ENCODE measurements at regions not wholly inside any gene's neighbourhood (a gene's known extent, or its start where the extent isn't known, plus 50 kb on each side); places are given as distances from the start of the nearest gene placed in this dataset.

DNA sequence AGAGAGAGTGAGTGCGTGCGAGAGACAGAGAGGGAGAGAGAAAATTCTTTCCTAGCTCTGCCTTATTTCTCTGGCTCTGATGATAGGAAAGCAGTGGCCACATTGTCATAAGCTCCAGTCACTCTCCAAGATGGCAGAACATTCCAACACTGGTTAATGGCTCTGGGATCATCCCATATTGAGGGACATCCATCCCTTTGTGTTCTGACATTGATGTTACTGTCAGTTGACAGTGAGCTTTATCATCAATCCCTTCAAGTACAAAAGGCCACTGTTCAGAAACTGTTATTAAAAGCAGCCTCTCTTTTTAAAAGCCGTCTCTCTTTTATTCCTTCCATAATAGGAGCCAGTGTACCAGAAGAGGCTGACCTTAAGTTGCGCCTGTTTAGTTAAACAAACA lies 1084.9 kb upstream of the RBFOX1 start:
- intact Hi-C loops (cut with DNase I), result no loop called here
- Histone ChIP-seq H3K27ac (no peak overlapping the region), H3K27me3 (no peaks in the 10 kb centered on the region), H3K9me3 (no peaks in the 10 kb centered on the region), H3K36me3 (no peaks in the 10 kb centered on the region), H3K4me1 (no peaks in the 10 kb centered on the region), H3K4me3 (no peak overlapping the region)
- no peak for DNase-seq (ENCODE audit: extremely low spot score in 2 of 2)
- TF ChIP-seq CTCF (IDR thresholded peaks at IDR 0.05) (no peak), POLR2A (IDR thresholded peaks at IDR 0.05) (no peak), POLR2AphosphoS5 (IDR thresholded peaks at IDR 0.05; ENCODE audit: insufficient read depth in 1 of 2, low read depth in 1 of 2) (no peak)

DNA sequence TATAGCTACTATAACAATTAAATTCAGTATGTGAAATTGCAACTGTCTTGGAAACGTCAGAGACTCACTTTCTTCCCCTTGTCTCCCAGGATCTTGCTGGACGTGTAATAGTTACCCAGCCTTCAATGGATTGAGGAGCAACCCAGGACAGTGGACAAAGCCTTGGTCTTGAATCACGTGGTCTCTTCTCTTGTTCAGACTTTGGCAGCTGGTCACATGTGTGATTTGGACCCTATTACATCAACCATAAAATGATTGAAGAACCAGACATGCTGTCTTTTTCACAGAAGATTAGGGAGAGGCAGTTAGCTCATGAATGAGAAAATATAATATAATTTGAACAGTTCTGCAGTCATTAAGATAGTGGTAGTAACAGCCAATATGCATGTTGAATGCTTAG lies 1085.5 kb upstream of the RBFOX1 start:
- Histone ChIP-seq H3K36me3 (no peaks in the 10 kb centered on the region), H3K27ac (no peak overlapping the region), H3K9me3 (no peaks in the 10 kb centered on the region), H3K27me3 (no peaks in the 10 kb centered on the region), H3K4me3 (no peak overlapping the region), H3K4me1 (no peaks in the 10 kb centered on the region)
- intact Hi-C loops (cut with DNase I), result no loop called here
- DNase-seq (ENCODE audit: extremely low spot score in 2 of 2), result no peak
- TF ChIP-seq CTCF (IDR thresholded peaks at IDR 0.05) (no peak), POLR2AphosphoS5 (IDR thresholded peaks at IDR 0.05; ENCODE audit: insufficient read depth in 1 of 2, low read depth in 1 of 2) (no peak), POLR2A (IDR thresholded peaks at IDR 0.05) (no peak)

DNA sequence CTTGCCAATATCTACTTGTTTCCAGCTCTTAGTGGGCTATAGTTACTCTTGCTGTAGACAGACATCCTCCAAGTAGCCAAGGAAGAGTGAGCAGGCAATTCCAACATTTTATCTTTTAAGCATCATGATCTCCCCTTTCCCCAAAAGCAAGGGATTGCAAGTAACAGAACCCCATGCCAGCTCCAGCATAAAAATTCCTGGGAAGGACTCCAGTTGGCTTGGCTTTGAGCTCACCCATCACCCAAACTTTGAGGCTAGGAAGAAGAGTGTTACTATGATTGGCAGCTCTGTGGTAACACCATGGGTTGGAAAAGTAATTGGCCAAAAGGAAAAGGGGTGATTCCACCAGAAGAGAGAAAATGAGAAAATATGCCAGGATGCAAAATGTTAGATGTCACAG lies 1086.4 kb upstream of the RBFOX1 start:
- no peak for TF ChIP-seq CTCF (IDR thresholded peaks at IDR 0.05)
- no peak for TF ChIP-seq POLR2AphosphoS5 (IDR thresholded peaks at IDR 0.05; ENCODE audit: insufficient read depth in 1 of 2, low read depth in 1 of 2)
- no peak for TF ChIP-seq POLR2A (IDR thresholded peaks at IDR 0.05)
- H3K36me3 ChIP-seq, result no peaks in the 10 kb centered on the region
- H3K9me3 ChIP-seq, result no peaks in the 10 kb centered on the region
- H3K4me1 ChIP-seq, result no peaks in the 10 kb centered on the region
- DNase-seq (ENCODE audit: extremely low spot score in 2 of 2), result no peak
- H3K27me3 ChIP-seq, result no peaks in the 10 kb centered on the region
- intact Hi-C loops (cut with DNase I), result no loop called here
- no peak overlapping the region for H3K27ac ChIP-seq
- no peak overlapping the region for H3K4me3 ChIP-seq

DNA sequence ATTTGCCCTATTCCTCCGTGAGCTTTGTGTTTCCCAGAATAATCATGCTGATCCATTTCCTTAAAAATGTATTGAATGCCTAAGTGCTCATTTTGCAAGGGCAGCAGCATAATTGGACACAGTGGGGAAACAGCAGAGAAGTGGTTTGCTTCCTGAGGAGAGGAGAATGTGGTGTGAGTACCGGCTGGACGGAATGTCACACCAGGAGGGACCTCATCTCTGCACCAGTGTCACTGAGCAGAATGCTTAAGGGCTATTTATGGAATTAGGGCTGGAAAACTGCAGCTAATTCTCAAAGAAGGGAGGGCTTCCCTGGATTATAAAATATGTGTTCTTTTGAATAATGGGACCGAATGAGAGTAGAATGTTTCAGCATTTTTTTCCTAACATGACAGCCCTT lies 1100.6 kb upstream of the RBFOX1 start:
- Histone ChIP-seq H3K27me3 (no peaks in the 10 kb centered on the region), H3K9me3 (no peaks in the 10 kb centered on the region), H3K36me3 (no peaks in the 10 kb centered on the region), H3K4me1 (no peaks in the 10 kb centered on the region), H3K27ac (no peak overlapping the region), H3K4me3 (no peak overlapping the region)
- no peak for TF ChIP-seq POLR2A (IDR thresholded peaks at IDR 0.05)
- intact Hi-C loops (cut with DNase I), result no loop called here
- no peak for DNase-seq (ENCODE audit: extremely low spot score in 2 of 2)

DNA sequence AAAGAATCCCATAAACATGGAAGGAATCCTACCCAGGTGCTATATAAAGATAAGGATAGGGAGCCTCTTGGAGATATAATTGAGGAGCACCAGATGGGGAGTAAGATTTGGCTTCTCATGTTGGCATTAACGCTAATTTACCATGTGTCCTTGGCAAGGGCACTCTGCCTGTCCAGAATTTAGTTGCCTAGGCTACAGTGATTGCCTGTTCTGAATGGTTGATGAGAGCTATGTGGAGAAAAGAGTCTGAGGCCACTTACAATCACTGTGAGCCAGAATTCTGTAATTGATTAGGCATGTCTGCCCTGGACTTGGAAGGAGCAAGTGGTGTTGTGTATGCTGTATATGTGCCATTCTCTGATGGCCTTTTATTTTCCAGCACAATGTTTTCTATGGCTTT lies 1101.2 kb upstream of the RBFOX1 start:
- no peak for DNase-seq (ENCODE audit: extremely low spot score in 2 of 2)
- intact Hi-C loops (cut with DNase I), result no loop called here
- Histone ChIP-seq H3K36me3 (no peaks in the 10 kb centered on the region), H3K27me3 (no peaks in the 10 kb centered on the region), H3K9me3 (no peaks in the 10 kb centered on the region), H3K27ac (no peak overlapping the region), H3K4me1 (no peaks in the 10 kb centered on the region), H3K4me3 (no peak overlapping the region)
- no peak for TF ChIP-seq CTCF (IDR thresholded peaks at IDR 0.05)
- no peak for TF ChIP-seq POLR2AphosphoS5 (IDR thresholded peaks at IDR 0.05; ENCODE audit: insufficient read depth in 1 of 2, low read depth in 1 of 2)
- no peak for TF ChIP-seq POLR2A (IDR thresholded peaks at IDR 0.05)

DNA sequence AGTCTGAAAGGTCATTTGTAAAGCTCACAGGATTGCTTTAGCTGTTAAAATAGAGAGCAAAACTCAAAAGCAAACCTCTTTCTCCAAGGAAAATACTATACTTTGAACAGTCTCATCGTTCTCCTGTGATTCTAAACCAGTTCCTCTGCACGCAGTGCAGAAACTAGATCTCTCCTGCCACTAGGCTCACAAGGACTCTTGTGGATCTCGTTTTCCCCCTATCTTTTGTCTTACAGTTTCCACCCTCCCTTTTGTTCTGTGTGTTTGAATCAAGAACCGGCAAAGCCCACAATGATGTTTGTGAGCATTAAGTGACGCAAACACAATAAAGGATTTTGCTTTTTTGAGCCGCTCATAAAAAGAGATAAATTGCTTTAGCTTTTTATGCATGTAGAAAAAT lies 1103.5 kb upstream of the RBFOX1 start:
- H3K36me3 ChIP-seq, result no peaks in the 10 kb centered on the region
- H3K27me3 ChIP-seq, result no peaks in the 10 kb centered on the region
- no peaks in the 10 kb centered on the region for H3K4me1 ChIP-seq
- no peak overlapping the region for H3K4me3 ChIP-seq
- TF ChIP-seq POLR2AphosphoS5 (IDR thresholded peaks at IDR 0.05; ENCODE audit: insufficient read depth in 1 of 2, low read depth in 1 of 2) (no peak), POLR2A (IDR thresholded peaks at IDR 0.05) (no peak), CTCF (IDR thresholded peaks at IDR 0.05) (no peak)
- intact Hi-C loops (cut with DNase I), result no loop called here
- no peak overlapping the region for H3K27ac ChIP-seq
- H3K9me3 ChIP-seq, result no peaks in the 10 kb centered on the region
- no peak for DNase-seq (ENCODE audit: extremely low spot score in 2 of 2)

Measured in vagina (tissue), 2 donors.